T-cell (primary cell): ENCODE measurements at regions not wholly inside any gene's neighbourhood (a gene's known extent, or its start where the extent isn't known, plus 50 kb on each side); places are given as distances from the start of the nearest gene placed in this dataset.
A peak's percentile ranks its signal among the peaks of the same experiment; 100 is the strongest.

ENCODE experiments used
- ATAC-seq, 4 experiments: fragments of 200-7000 bp in 3 of 4; fragments of 150-1000 bp in 1 of 4; cut with Tn5 transposase; replicated peaks in 1 of 4; 1 replicate in 3 of 4; 2 replicates in 1 of 4; pipeline ENCODE4 v1.10.0; 2021; ENCODE audit warnings: moderate library complexity in 3 of 4, mild to moderate bottlenecking in 2 of 4, moderate number of reproducible peaks in 1 of 4
- CTCF ChIA-PET, 2 donors: fragments of 300-600 bp; sonication (Branson Sonifier 250); formaldehyde crosslinking; loops; one replicate each; lab custom pipeline; 2022; ENCODE audit warnings: antibody characterized with exemption in 2 of 2; lab: Charles Lee
- POLR2A ChIA-PET, 2 donors: fragments of 300-600 bp; sonication (Branson Sonifier 250); formaldehyde crosslinking; loops; one replicate each; lab custom pipeline; 2022; ENCODE audit warnings: antibody characterized with exemption in 2 of 2; lab: Charles Lee
- DNase-seq, 35 experiments: peaks; one replicate each; pipeline versions ENCODE4 v3.0.0 to v3.0.0-alpha.2; 2013 to 2023
- H3K27ac ChIP-seq: one replicate; pipeline ENCODE4 v1.5.1; 2013; ENCODE audit warnings: low read length
- H3K27me3 ChIP-seq, 2 experiments: replicated peaks in 1 of 2; 1 replicate in 1 of 2; 2 replicates in 1 of 2; pipeline versions ENCODE4 v1.6.1 to v1.7.0; 2013; ENCODE audit warnings: low read length in 1 of 2, mixed read lengths in 1 of 2; ENCODE audit not compliant: control insufficient read depth in 2 of 2, insufficient read depth in 2 of 2; ENCODE audit errors: extremely low read depth in 1 of 2
- H3K36me3 ChIP-seq, 2 donors: 1 replicate in 1 of 2; 2 replicates in 1 of 2; pipeline versions ENCODE4 v1.6.1 to v1.7.0; 2013; ENCODE audit warnings: low read length in 1 of 2; ENCODE audit not compliant: control insufficient read depth in 2 of 2, insufficient read depth in 1 of 2; ENCODE audit errors: extremely low read depth in 1 of 2
- H3K4me1 ChIP-seq, 2 experiments: 1 replicate in 1 of 2; 2 replicates in 1 of 2; pipeline versions ENCODE4 v1.6.1 to v1.7.0; 2013; ENCODE audit warnings: low read length in 2 of 2, mixed read lengths in 1 of 2; ENCODE audit not compliant: insufficient read depth in 2 of 2, control insufficient read depth in 1 of 2; ENCODE audit errors: extremely low read depth in 1 of 2
- H3K4me3 ChIP-seq, 2 donors: 1 replicate in 1 of 2; 2 replicates in 1 of 2; pipeline versions ENCODE4 v1.5.1 to v1.7.0; 2013; ENCODE audit warnings: mild to moderate bottlenecking in 2 of 2, low read length in 1 of 2, moderate library complexity in 1 of 2; ENCODE audit not compliant: control insufficient read depth in 1 of 2; ENCODE audit errors: extremely low read depth in 1 of 2
- H3K9me3 ChIP-seq: 2 replicates; pipeline ENCODE4 v1.7.0; 2013
- H3K27ac Mint-ChIP-seq, 2 donors: one replicate each; pipeline ENCODE4 v1.8.0; 2020 to 2021; ENCODE audit warnings: mild to moderate bottlenecking in 2 of 2, mixed read lengths in 2 of 2
- H3K27me3 Mint-ChIP-seq, 2 donors: one replicate each; pipeline ENCODE4 v1.8.0; 2021 to 2022; ENCODE audit warnings: mixed read lengths in 2 of 2
- H3K36me3 Mint-ChIP-seq: one replicate; pipeline ENCODE4 v1.8.0; 2021; ENCODE audit warnings: mixed read lengths
- H3K4me1 Mint-ChIP-seq, 3 donors: one replicate each; pipeline ENCODE4 v1.8.0; 2020 to 2022; ENCODE audit warnings: mixed read lengths in 3 of 3, mild to moderate bottlenecking in 1 of 3
- H3K4me3 Mint-ChIP-seq, 3 donors: one replicate each; pipeline ENCODE4 v1.8.0; 2020 to 2022; ENCODE audit warnings: mild to moderate bottlenecking in 3 of 3, mixed read lengths in 3 of 3, moderate library complexity in 3 of 3
- H3K9me3 Mint-ChIP-seq, 3 donors: one replicate each; pipeline ENCODE4 v1.8.0; 2020 to 2022; ENCODE audit warnings: mixed read lengths in 3 of 3
- WGBS: methylation state at CpG from one replicate; pipeline ENCODE4 v1.1.5; 2013; ENCODE audit warnings: missing lambda C conversion rate; ENCODE audit not compliant: insufficient coverage; 5-methylcytosine and 5-hydroxymethylcytosine counted together

DNA sequence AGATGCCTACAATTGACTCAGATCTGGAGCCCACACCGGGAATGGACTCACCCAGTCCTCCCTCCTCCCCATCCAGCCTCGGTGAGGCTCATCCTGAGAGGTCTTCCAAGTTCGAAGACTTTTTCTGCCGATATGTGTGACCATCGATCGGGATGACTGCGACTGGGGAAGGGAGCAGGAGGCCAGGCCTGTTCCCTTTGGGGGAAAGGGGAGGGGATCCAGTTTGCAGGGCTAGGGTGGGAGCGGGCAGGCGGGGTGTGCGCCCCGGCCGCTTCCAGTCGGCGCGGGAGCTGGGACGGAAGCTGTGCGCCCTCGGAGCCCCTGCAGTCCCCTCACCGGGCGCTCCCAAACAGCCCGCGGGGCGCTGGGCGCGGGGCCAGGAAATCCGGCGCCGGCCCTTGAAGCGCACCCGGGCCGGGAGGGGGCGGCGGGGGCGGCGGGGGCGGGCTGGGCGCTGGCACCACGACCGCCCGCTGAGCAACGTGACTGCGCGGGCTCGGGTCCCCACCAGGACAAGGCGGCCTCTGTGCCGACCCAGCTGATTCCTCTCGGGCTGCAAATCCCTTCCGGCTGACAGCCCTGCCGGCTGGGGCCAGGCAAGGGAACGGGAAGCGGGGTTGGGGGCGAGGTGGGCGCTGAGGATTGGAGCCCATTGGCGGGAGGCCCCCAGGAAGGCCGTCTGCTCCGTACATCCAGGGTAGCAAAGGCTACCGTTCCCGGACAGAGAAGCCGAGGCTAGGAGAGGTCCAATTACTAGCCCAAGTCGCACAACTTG lies 103.9 kb downstream of the EBNA1BP2 start:
- Mint-ChIP-seq H3K9me3 (no peaks in the 10 kb centered on the region), H3K4me1 (peaks cover 10 to 14% (median 11%) of the 10 kb centered on the region in 3 donors)
- WGBS = 14% methylated on average over 49 of the region's 60 CpGs

DNA sequence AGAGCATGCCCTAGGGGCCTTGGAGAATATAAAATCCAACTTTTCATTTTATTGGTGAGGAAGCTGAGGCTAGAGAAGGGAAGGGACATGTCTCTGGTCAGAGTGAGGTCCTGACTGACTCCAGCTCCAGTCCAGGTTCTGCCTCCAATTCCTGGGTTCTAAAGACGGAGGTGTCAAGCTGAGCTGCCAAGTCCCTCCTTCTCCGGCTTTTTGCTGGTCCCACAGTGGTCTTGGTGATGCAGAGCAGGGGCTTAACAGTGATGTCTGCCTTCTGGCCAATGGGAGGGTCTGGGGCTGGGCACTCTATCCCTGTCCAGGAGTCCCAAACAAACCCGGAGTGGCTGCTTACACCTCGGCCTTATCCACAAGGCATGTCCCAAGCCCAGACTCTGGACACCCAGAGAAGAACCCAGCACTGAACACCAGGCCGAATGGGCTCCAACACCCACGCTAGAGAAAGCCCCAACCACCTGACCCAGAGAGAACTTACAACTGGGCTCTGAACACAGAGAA lies 104.8 kb downstream of the EBNA1BP2 start:
- CTCF ChIA-PET = no interaction called here
- no peak for ATAC-seq

More for the DNA sequence above, 103.9 kb downstream of the EBNA1BP2 start:
- H3K36me3 ChIP-seq = no peaks in the 10 kb centered on the region
- Mint-ChIP-seq H3K27me3 (no peaks in the 10 kb centered on the region), H3K27ac (no peak overlapping the region), H3K36me3 (no peaks in the 10 kb centered on the region), H3K4me3 (peak overlapping the region; percentile 58 to 75 (median 65))
- H3K9me3 ChIP-seq = no peaks in the 10 kb centered on the region
- peak overlapping the region; percentile 26 to 50 for H3K4me3 ChIP-seq
- ATAC-seq (peak; percentile 52 to 81 (median 64)), DNase-seq (peak in 16 of 35 experiments; percentile 3 to 46 (median 14))
- peaks cover 0 to 11% of the 10 kb centered on the region in 2 experiments for H3K27me3 ChIP-seq
- H3K4me1 ChIP-seq = peaks cover 0 to 16% of the 10 kb centered on the region in 2 experiments
- no peak overlapping the region for H3K27ac ChIP-seq
- CTCF ChIA-PET = no interaction called here
- POLR2A ChIA-PET = no interaction called here

DNA sequence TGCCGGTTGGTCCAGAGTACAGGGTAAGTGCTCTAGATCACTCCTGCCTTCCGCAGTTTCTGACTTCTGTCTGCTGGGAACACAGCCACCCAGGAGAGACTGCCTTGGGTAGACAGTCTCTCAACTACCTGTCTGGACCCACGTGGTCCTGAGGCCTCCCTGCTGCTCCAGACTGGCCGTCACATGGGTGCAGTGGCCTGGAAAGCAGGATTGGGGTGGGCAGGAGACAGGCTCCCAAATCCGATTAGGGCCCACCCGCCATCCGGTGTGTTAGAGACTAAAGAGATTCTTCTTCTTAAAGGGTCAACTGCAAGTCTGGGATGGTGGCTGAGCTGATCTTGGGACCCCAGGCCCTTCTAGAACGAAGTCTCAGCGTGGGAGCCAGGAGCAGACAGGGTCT lies 105.5 kb downstream of the EBNA1BP2 start:
- WGBS = 91% methylated on average over 8 of the region's 9 CpGs
- Histone ChIP-seq H3K36me3 (no peaks in the 10 kb centered on the region), H3K27me3 (peaks cover 0 to 11% of the 10 kb centered on the region in 2 experiments), H3K9me3 (no peaks in the 10 kb centered on the region), H3K4me1 (peaks cover 0 to 16% of the 10 kb centered on the region in 2 experiments), H3K27ac (no peak overlapping the region), H3K4me3 (no peak overlapping the region)
- peaks cover 10 to 14% (median 11%) of the 10 kb centered on the region in 3 donors for H3K4me1 Mint-ChIP-seq
- POLR2A ChIA-PET = no interaction called here
- no peaks in the 10 kb centered on the region for H3K27me3 Mint-ChIP-seq
- H3K9me3 Mint-ChIP-seq = no peaks in the 10 kb centered on the region
- CTCF ChIA-PET = no interaction called here
- no peaks in the 10 kb centered on the region for H3K36me3 Mint-ChIP-seq
- peak overlapping the region in 1 of 3 donors; percentile 75 for H3K4me3 Mint-ChIP-seq
- no peak overlapping the region for H3K27ac Mint-ChIP-seq
- ATAC-seq (no peak), DNase-seq (no peak)

More for the DNA sequence above, 104.8 kb downstream of the EBNA1BP2 start:
- no peak overlapping the region for H3K27ac Mint-ChIP-seq
- Histone ChIP-seq H3K4me3 (no peak overlapping the region), H3K27me3 (peaks cover 0 to 11% of the 10 kb centered on the region in 2 experiments), H3K4me1 (peaks cover 0 to 16% of the 10 kb centered on the region in 2 experiments), H3K9me3 (no peaks in the 10 kb centered on the region), H3K27ac (no peak overlapping the region), H3K36me3 (no peaks in the 10 kb centered on the region)
- peak overlapping the region; percentile 58 to 75 (median 65) for H3K4me3 Mint-ChIP-seq
- H3K36me3 Mint-ChIP-seq = no peaks in the 10 kb centered on the region
- no peaks in the 10 kb centered on the region for H3K27me3 Mint-ChIP-seq
- no peak for DNase-seq
- peaks cover 10 to 14% (median 11%) of the 10 kb centered on the region in 3 donors for H3K4me1 Mint-ChIP-seq
- no peaks in the 10 kb centered on the region for H3K9me3 Mint-ChIP-seq
- POLR2A ChIA-PET = no interaction called here
- WGBS = 96% methylated on average over 6 of the region's 6 CpGs

DNA sequence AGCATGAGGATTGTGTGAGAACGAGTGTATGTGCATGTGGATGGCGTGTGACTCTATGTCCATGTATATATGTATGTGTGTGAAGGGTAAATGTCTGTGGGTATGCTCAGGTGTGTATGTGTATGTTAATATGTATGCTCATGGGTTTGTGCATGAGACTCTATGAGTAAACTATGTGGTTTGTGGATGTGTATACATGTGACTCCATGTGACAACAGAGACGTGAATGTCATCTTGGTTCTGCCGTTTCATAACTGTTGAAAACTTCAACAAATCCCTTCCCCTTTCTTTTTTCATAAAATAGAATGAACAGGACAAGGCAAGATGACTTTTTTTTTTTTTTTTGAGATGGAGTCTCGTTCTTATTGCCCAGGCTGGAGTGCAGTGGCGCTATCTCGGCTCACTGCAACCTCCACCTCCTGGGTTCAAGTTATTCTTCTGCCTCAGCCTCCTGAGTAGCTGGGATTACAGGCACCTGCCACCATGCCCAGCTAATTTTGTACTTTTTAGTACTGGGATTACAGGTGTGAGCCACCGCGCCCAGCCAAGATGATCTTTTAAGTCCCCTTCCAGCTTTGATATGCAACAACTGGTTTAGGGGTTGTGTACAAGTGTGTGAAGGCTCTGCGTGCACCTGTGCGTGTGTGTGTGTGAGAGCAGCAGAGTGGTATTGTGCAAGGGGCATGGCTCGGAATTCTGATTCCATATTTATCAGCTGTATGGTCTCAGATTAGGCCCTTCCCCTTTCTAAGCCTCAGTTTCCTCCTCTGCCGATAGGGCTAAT lies 106.3 kb downstream of the EBNA1BP2 start:
- POLR2A ChIA-PET = no interaction called here
- no peaks in the 10 kb centered on the region for H3K36me3 ChIP-seq
- DNase-seq (no peak), ATAC-seq (no peak)
- peaks cover 0 to 11% of the 10 kb centered on the region in 2 experiments for H3K27me3 ChIP-seq
- 86% methylated on average over 8 of the region's 13 CpGs for WGBS
- no peak overlapping the region for H3K27ac Mint-ChIP-seq
- no peak overlapping the region for H3K4me3 ChIP-seq
- H3K4me1 ChIP-seq = peaks cover 0 to 16% of the 10 kb centered on the region in 2 experiments
- H3K9me3 ChIP-seq = no peaks in the 10 kb centered on the region
- H3K4me1 Mint-ChIP-seq = peaks cover 10 to 14% (median 11%) of the 10 kb centered on the region in 3 donors
- H3K9me3 Mint-ChIP-seq = no peaks in the 10 kb centered on the region
- no peak overlapping the region for H3K4me3 Mint-ChIP-seq
- no peak overlapping the region for H3K27ac ChIP-seq
- CTCF ChIA-PET = interaction anchor here in 1 of 2 donors (0.7 kb wide), 1 partner anchor 1850 kb away, joined by 3 read pairs; no protein-coding TSS in a partner anchor
- H3K27me3 Mint-ChIP-seq = no peaks in the 10 kb centered on the region
- H3K36me3 Mint-ChIP-seq = no peaks in the 10 kb centered on the region

DNA sequence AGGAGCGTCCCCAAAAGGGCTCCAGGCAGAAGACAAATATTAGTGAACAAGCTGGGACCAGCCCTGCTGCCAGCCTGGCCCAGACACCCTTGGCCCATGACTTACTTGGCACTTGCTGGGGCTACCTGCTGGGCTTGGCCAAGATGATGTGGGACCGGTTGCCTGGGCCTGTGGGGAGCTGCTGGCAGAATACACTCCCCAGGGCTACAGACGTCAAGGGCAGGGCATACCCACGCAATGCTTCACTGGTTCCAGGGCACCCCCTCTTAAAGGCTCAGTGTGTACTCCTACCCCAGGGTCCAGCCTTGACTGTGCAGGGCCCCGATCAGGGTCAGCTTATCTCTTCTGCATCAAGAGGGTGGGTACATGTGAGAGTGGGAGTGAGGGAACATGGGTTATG lies 106.5 kb upstream of the SLC2A1 start:
- ATAC-seq = no peak
- no peaks in the 10 kb centered on the region for H3K9me3 ChIP-seq
- Mint-ChIP-seq H3K27me3 (peaks cover 0 to 2% of the 10 kb centered on the region in 2 donors), H3K4me3 (no peak overlapping the region), H3K9me3 (no peaks in the 10 kb centered on the region), H3K27ac (no peak overlapping the region), H3K4me1 (peaks cover 8 to 14% (median 12%) of the 10 kb centered on the region in 3 donors), H3K36me3 (no peaks in the 10 kb centered on the region)
- H3K4me3 ChIP-seq = no peak overlapping the region
- H3K27ac ChIP-seq = no peak overlapping the region
- H3K4me1 ChIP-seq = peaks cover 0 to 16% of the 10 kb centered on the region in 2 experiments
- H3K36me3 ChIP-seq = no peaks in the 10 kb centered on the region
- peaks cover 0 to 11% of the 10 kb centered on the region in 2 experiments for H3K27me3 ChIP-seq
- POLR2A ChIA-PET = no interaction called here
- CTCF ChIA-PET = interaction anchor here in 1 of 2 donors (0.8 to 1.4 kb wide), 2 partner anchors 8 to 149 kb away, joined by 3 to 5 read pairs; no protein-coding TSS in a partner anchor
- WGBS = 93% methylated on average over 5 of the region's 5 CpGs
- no peak for DNase-seq
